Body of pancreas (tissue), 4 donors: ENCODE measurements at regions not wholly inside any gene's neighbourhood (a gene's known extent, or its start where the extent isn't known, plus 50 kb on each side); places are given as distances from the start of the nearest gene placed in this dataset.

ENCODE experiments used
- ATAC-seq: fragments of 150-250 bp; one replicate; pipeline ENCODE4 v1.9.1; 2016
- DNase-seq, 4 donors: peaks; one replicate each; pipeline ENCODE4 v3.0.0-alpha.2; 2019
- H3K27ac ChIP-seq, 4 donors: fragments of 200-600 bp; sonication (generic); 1 replicate in 3 of 4; 2 replicates in 1 of 4; pipeline versions ENCODE4 v1.5.1 to v1.6.1; 2016 to 2019; ENCODE audit warnings: mild to moderate bottlenecking in 1 of 4, mixed read lengths in 1 of 4, moderate library complexity in 1 of 4
- H3K27me3 ChIP-seq, 2 donors: fragments of 200-600 bp; sonication (generic); one replicate each; pipeline ENCODE4 v1.6.0; 2016; ENCODE audit warnings: mild to moderate bottlenecking in 1 of 2
- H3K36me3 ChIP-seq, 2 donors: fragments of 200-600 bp; sonication (generic); replicated peaks in 1 of 2; 2 replicates each; pipeline ENCODE4 v1.5.1; 2016; ENCODE audit warnings: low read depth in 2 of 2; ENCODE audit not compliant: insufficient read depth in 1 of 2
- H3K4me1 ChIP-seq: fragments of 200-600 bp; sonication (generic); one replicate; pipeline ENCODE4 v1.6.0; 2016
- H3K4me3 ChIP-seq, 2 donors: fragments of 200-600 bp; sonication (generic); 1 replicate in 1 of 2; 2 replicates in 1 of 2; pipeline ENCODE4 v1.5.1; 2016 to 2019
- H3K9me3 ChIP-seq, 3 donors: fragments of 200-600 bp; sonication (generic); 1 replicate in 2 of 3; 2 replicates in 1 of 3; pipeline ENCODE4 v1.5.1; 2016
- POLR2A ChIP-seq, 3 donors: fragments of 450-650 bp; IDR thresholded peaks; one replicate each; pipeline ENCODE4 v1.6.1; 2016; ENCODE audit warnings: antibody characterized with exemption in 3 of 3, mild to moderate bottlenecking in 2 of 3
- WGBS, 2 donors: methylation state at CpG; one replicate each; pipeline ENCODE4 v1.1.5; 2017; 5-methylcytosine and 5-hydroxymethylcytosine counted together
- intact Hi-C: fragments of 100-400 bp; cut with DNase I; formaldehyde crosslinking; loops from one replicate; pipeline ENCODE4 v1.15.1; 2023
- TF ChIP-seq, protein P1 (sequence below), 7 experiments: fragments of 450-650 bp in 4 of 7; fragments of 200-600 bp in 3 of 7; sonication (generic) in 3 of 7; IDR thresholded peaks; one replicate each; pipeline ENCODE4 v1.5.1; 2016 to 2019; ENCODE audit warnings: antibody characterized with exemption in 7 of 7

DNA sequence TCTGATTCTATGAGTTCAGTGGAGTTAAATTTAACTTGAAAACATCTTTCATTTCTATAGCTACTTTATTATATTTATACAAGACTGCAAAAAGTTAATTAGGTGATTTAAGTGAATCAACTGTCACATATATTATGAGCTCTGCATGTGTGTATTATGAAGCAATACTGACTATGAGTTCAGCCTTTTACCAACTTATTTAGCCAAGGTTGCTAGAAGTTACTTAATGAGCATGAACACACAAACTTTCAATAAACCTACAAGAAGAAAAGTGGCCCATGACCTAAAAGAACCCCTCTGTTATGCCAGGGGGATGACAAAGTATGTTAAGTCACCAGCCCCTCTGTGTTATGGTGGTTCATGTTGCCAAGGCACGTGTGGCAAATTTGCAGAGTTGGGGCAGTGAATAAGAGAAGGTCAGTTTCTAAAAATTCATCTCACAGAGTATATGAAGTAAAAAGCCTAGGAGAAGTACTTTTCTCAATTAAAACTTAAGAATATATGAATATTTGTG, 86.7 kb upstream of the LYPLAL1 start:
- DNase-seq (no peak), ATAC-seq (no peak)
- WGBS, 2 donors, result 29 to 38% methylated on average over 1 of the region's 1 CpG
- Histone ChIP-seq H3K4me1 (no peaks in the 10 kb centered on the region), H3K27ac (no peak overlapping the region), H3K36me3 (no peaks in the 10 kb centered on the region), H3K27me3 (no peaks in the 10 kb centered on the region), H3K9me3 (no peaks in the 10 kb centered on the region), H3K4me3 (no peak overlapping the region)
- TF ChIP-seq, protein P1, sequence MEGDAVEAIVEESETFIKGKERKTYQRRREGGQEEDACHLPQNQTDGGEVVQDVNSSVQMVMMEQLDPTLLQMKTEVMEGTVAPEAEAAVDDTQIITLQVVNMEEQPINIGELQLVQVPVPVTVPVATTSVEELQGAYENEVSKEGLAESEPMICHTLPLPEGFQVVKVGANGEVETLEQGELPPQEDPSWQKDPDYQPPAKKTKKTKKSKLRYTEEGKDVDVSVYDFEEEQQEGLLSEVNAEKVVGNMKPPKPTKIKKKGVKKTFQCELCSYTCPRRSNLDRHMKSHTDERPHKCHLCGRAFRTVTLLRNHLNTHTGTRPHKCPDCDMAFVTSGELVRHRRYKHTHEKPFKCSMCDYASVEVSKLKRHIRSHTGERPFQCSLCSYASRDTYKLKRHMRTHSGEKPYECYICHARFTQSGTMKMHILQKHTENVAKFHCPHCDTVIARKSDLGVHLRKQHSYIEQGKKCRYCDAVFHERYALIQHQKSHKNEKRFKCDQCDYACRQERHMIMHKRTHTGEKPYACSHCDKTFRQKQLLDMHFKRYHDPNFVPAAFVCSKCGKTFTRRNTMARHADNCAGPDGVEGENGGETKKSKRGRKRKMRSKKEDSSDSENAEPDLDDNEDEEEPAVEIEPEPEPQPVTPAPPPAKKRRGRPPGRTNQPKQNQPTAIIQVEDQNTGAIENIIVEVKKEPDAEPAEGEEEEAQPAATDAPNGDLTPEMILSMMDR (IDR thresholded peaks at IDR 0.05), result no peak
- TF ChIP-seq POLR2A (IDR thresholded peaks at IDR 0.05), result no peak
- intact Hi-C loops, result no loop called here

DNA sequence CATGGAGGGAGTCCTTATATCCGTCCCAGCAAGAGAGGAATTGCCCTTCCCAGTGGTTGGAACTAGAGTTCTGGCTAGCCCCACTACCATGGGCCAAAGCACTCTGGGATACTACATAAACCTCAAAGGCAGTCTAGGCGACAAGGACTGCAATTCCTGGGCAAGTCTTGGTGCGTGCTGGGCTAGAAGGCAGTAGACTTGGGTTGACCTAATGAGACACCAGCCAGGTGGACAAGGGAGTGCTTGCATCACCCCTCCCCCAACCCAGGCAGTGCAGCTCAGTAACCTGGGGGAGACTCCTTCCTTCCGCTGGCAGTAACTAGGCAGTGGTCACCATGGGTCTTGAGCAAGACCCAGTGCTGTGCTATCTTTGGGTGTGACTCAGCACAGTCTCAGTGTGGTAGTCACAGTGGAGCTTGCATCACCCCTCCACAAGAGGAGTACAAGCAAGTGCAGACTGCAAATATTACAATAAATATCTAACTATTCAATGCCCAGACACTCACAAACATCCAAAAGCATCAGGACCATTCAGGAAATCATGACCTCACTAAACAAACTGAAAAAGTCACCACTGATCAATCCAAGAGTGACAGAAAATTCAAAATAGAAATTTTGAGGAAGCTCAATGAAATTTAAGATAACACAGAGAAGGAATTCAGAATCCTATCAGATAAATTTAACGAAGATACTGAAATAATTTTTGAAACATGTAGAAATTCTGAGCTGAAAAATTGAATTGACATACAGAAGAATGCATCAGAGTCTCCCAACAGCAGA, 84.7 kb upstream of the LYPLAL1 start:
- DNase-seq (peak in 3 of 4 donors; percentile 12 to 71 (median 21)), ATAC-seq (peak; percentile 42)
- no peaks in the 10 kb centered on the region for H3K9me3 ChIP-seq
- no peaks in the 10 kb centered on the region for H3K36me3 ChIP-seq
- no peak overlapping the region for H3K27ac ChIP-seq
- no peaks in the 10 kb centered on the region for H3K27me3 ChIP-seq
- no peak overlapping the region for H3K4me3 ChIP-seq
- H3K4me1 ChIP-seq, result no peaks in the 10 kb centered on the region
- TF ChIP-seq POLR2A (IDR thresholded peaks at IDR 0.05), result no peak
- TF ChIP-seq, protein P1 (IDR thresholded peaks at IDR 0.05), result no peak
- intact Hi-C loops, result no loop called here
- 75 to 77% methylated on average over 3 to 5 of the region's 5 CpGs for WGBS, 2 donors

DNA sequence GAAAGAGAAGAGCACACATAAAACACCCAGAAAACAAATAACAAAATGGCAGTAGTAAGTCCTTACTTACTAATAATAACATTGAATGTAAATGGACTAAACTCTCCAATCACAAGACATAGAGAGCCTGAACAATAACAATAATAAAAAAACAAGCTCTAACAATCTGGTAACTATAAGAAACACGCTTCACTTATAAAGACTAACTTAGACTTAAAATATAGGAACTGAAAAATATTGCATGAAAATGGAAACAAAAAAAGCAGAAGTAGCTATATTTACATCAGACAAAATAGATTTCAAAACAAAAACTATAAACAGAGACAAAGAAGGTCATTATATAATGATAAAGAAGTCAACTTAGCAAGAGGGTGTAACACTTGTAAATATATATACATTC, 83.1 kb upstream of the LYPLAL1 start:
- 80 to 92% methylated on average over 1 of the region's 1 CpG for WGBS, 2 donors
- no peaks in the 10 kb centered on the region for H3K36me3 ChIP-seq
- H3K27me3 ChIP-seq, result no peaks in the 10 kb centered on the region
- DNase-seq (no peak), ATAC-seq (no peak)
- H3K9me3 ChIP-seq, result no peaks in the 10 kb centered on the region
- no peaks in the 10 kb centered on the region for H3K4me1 ChIP-seq
- no peak overlapping the region for H3K27ac ChIP-seq
- TF ChIP-seq, protein P1 (IDR thresholded peaks at IDR 0.05), result no peak
- no peak for TF ChIP-seq POLR2A (IDR thresholded peaks at IDR 0.05)
- no peak overlapping the region for H3K4me3 ChIP-seq
- intact Hi-C loops, result no loop called here

DNA sequence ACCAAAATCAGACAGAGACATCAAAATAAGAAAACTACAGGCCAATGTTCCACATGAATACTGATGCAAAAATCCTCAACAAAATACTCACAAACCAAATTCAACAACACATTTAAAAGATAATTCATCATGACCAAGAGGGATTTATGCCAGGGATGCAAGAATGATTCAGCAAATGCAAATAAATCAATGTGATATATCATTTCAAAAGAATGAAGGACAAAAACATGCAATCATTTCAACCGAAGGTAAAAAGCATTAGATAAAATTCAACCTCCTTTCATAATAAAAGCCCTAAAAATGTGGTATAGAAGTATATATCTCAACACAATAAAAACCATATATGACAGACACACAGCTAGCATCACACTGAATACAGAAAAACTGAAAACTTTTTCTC, 81.5 kb upstream of the LYPLAL1 start:
- H3K27ac ChIP-seq, result no peak overlapping the region
- WGBS, 2 donors, result 35 to 52% methylated on average over 1 of the region's 1 CpG

More for the DNA sequence above, 81.5 kb upstream of the LYPLAL1 start:
- Histone ChIP-seq H3K4me1 (no peaks in the 10 kb centered on the region), H3K27me3 (no peaks in the 10 kb centered on the region), H3K36me3 (no peaks in the 10 kb centered on the region), H3K4me3 (no peak overlapping the region), H3K9me3 (no peaks in the 10 kb centered on the region)
- ATAC-seq, result no peak
- no peak for TF ChIP-seq POLR2A (IDR thresholded peaks at IDR 0.05)
- TF ChIP-seq, protein P1 (IDR thresholded peaks at IDR 0.05), result no peak
- intact Hi-C loops, result no loop called here
- no peak for DNase-seq
